ENCODE measurements at regions not wholly inside any gene's neighbourhood (a gene's known extent, or its start where the extent isn't known, plus 50 kb on each side); places are given as distances from the start of the nearest gene placed in this dataset.

DNA sequence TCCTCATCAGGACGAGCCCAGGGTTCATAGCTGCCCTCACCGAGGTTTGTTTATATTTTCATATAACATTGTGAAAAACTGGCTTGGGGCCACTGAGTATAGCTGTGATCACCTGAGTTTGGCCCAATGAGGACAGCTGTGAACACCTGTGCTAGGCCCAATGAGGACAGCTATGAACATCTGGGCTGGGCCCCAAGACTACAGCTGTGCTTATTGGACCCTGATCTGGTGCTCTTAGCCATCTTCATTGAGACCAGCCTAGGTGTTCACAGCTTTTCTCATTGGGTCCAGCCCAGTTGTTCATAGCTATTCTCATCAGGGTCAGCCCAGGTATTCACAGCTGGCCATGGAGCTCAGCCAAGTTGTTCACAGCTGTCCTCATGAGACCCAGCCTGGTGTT is 1167.3 kb downstream of the UQCRFS1 start:
- peaks cover 0 to 6% (median 0%) of the 10 kb centered on the region in 3 donors for H3K9me3 ChIP-seq (ENCODE audit: control insufficient read depth in 3 of 3, low read length in 3 of 3)
- H3K4me1 ChIP-seq (ENCODE audit: control insufficient read depth in 3 of 3, insufficient read depth in 3 of 3, low read length in 3 of 3) = no peaks in the 10 kb centered on the region
- no peaks in the 10 kb centered on the region for H3K36me3 ChIP-seq (ENCODE audit: control insufficient read depth in 3 of 3, insufficient read depth in 3 of 3, low read length in 3 of 3)
- H3K27me3 ChIP-seq (ENCODE audit: control insufficient read depth in 3 of 3, insufficient read depth in 3 of 3, low read length in 3 of 3) = no peaks in the 10 kb centered on the region
- no peak overlapping the region for H3K4me3 ChIP-seq (ENCODE audit: low read length in 3 of 3)
- H3K9ac ChIP-seq (ENCODE audit: low read depth in 1 of 3, low read length in 3 of 3) = no peak overlapping the region
- no peak overlapping the region for H3K27ac ChIP-seq (ENCODE audit: low read depth, low read length)

- no peak overlapping the region for H3K27ac ChIP-seq (ENCODE audit: low read depth, low read length)
- H3K4me1 ChIP-seq (ENCODE audit: control insufficient read depth in 3 of 3, insufficient read depth in 3 of 3, low read length in 3 of 3) = no peaks in the 10 kb centered on the region
- H3K4me3 ChIP-seq (ENCODE audit: low read length in 3 of 3) = no peak overlapping the region
- H3K9ac ChIP-seq (ENCODE audit: low read depth in 1 of 3, low read length in 3 of 3) = no peak overlapping the region
- H3K9me3 ChIP-seq (ENCODE audit: control insufficient read depth in 3 of 3, low read length in 3 of 3) = peaks cover 0 to 6% (median 0%) of the 10 kb centered on the region in 3 donors
- no peaks in the 10 kb centered on the region for H3K27me3 ChIP-seq (ENCODE audit: control insufficient read depth in 3 of 3, insufficient read depth in 3 of 3, low read length in 3 of 3)
- H3K36me3 ChIP-seq (ENCODE audit: control insufficient read depth in 3 of 3, insufficient read depth in 3 of 3, low read length in 3 of 3) = no peaks in the 10 kb centered on the region
Measured at GRCh38 chr19:28044477-28044876, 1168.5 kb downstream of the UQCRFS1 start.

- no peak overlapping the region for H3K9ac ChIP-seq (ENCODE audit: low read depth in 1 of 3, low read length in 3 of 3)
- H3K27me3 ChIP-seq (ENCODE audit: control insufficient read depth in 3 of 3, insufficient read depth in 3 of 3, low read length in 3 of 3) = no peaks in the 10 kb centered on the region
- H3K4me1 ChIP-seq (ENCODE audit: control insufficient read depth in 3 of 3, insufficient read depth in 3 of 3, low read length in 3 of 3) = no peaks in the 10 kb centered on the region
- no peaks in the 10 kb centered on the region for H3K36me3 ChIP-seq (ENCODE audit: control insufficient read depth in 3 of 3, insufficient read depth in 3 of 3, low read length in 3 of 3)
- H3K4me3 ChIP-seq (ENCODE audit: low read length in 3 of 3) = no peak overlapping the region
- H3K9me3 ChIP-seq (ENCODE audit: control insufficient read depth in 3 of 3, low read length in 3 of 3) = peaks cover 0 to 3% (median 0%) of the 10 kb centered on the region in 3 donors
- no peak overlapping the region for H3K27ac ChIP-seq (ENCODE audit: low read depth, low read length)
Measured at GRCh38 chr19:28042516-28042915, 1170.4 kb downstream of the UQCRFS1 start.

DNA sequence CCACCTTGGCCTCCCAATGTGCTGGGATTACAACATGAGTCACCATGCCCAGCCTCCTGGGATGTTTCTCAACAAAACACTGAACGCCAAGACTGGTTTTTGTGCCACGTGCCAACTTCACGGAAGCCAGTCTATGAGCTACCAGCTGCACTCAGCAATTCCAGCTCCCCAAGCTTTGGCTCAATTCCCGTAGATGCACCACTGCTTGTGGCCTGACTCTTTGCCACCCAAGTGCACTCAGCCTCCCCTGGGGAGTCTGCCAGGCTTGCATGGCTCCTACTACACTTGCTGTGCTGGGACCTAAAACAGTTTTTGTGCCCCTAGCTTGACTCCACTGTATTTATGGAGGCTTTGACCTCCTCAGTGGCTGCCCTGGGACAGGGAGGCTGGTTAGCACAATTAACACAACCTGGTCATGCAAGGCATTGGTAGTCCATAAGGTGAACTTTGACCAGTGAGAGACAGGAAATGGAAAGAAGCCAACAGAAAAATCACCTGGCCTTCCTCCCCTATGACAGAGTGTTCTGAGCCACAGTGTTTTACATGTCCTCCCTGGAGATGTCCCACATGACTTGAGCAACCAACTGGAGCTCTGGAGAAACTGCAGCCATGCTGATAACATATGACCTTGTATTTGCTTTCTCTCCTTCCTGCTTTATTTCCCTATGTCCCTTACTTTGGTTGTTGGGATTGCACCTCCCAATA is 1173.1 kb downstream of the UQCRFS1 start:
- H3K27ac ChIP-seq (ENCODE audit: low read depth, low read length) = no peak overlapping the region
- H3K4me1 ChIP-seq (ENCODE audit: control insufficient read depth in 3 of 3, insufficient read depth in 3 of 3, low read length in 3 of 3) = no peaks in the 10 kb centered on the region
- H3K9ac ChIP-seq (ENCODE audit: low read depth in 1 of 3, low read length in 3 of 3) = no peak overlapping the region
- H3K27me3 ChIP-seq (ENCODE audit: control insufficient read depth in 3 of 3, insufficient read depth in 3 of 3, low read length in 3 of 3) = no peaks in the 10 kb centered on the region
- no peak overlapping the region for H3K4me3 ChIP-seq (ENCODE audit: low read length in 3 of 3)
- H3K9me3 ChIP-seq (ENCODE audit: control insufficient read depth in 3 of 3, low read length in 3 of 3) = no peaks in the 10 kb centered on the region
- no peaks in the 10 kb centered on the region for H3K36me3 ChIP-seq (ENCODE audit: control insufficient read depth in 3 of 3, insufficient read depth in 3 of 3, low read length in 3 of 3)

- Histone ChIP-seq H3K9ac (ENCODE audit: low read depth in 1 of 3, low read length in 3 of 3) (no peak overlapping the region), H3K9me3 (ENCODE audit: control insufficient read depth in 3 of 3, low read length in 3 of 3) (no peaks in the 10 kb centered on the region), H3K27ac (ENCODE audit: low read depth, low read length) (no peak overlapping the region), H3K4me3 (ENCODE audit: low read length in 3 of 3) (no peak overlapping the region), H3K36me3 (ENCODE audit: control insufficient read depth in 3 of 3, insufficient read depth in 3 of 3, low read length in 3 of 3) (no peaks in the 10 kb centered on the region), H3K27me3 (ENCODE audit: control insufficient read depth in 3 of 3, insufficient read depth in 3 of 3, low read length in 3 of 3) (no peaks in the 10 kb centered on the region), H3K4me1 (ENCODE audit: control insufficient read depth in 3 of 3, insufficient read depth in 3 of 3, low read length in 3 of 3) (no peaks in the 10 kb centered on the region)
Measured at GRCh38 chr19:28037186-28037585, 1175.8 kb downstream of the UQCRFS1 start.

DNA sequence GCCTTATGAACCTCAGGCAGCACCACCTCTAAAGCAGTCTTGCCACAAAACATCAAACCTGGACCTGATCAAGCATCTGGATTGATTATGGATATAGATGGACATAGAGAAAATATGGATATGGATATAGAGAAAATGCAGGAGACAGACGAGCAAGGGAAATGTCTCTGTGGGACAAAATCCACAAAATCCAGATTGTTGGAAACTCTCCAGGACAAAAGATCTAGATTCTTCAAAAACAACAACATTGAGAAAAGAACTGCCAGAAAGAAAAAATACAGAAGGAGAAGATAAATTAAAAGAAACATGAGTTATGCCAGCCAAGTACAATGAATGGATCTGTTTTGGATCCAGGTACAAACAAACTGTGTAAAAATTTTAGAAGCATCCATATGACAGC is 1176.5 kb downstream of the UQCRFS1 start:
- no peaks in the 10 kb centered on the region for H3K4me1 ChIP-seq (ENCODE audit: control insufficient read depth in 3 of 3, insufficient read depth in 3 of 3, low read length in 3 of 3)
- no peak overlapping the region for H3K9ac ChIP-seq (ENCODE audit: low read depth in 1 of 3, low read length in 3 of 3)
- no peak overlapping the region for H3K27ac ChIP-seq (ENCODE audit: low read depth, low read length)
- H3K9me3 ChIP-seq (ENCODE audit: control insufficient read depth in 3 of 3, low read length in 3 of 3) = no peaks in the 10 kb centered on the region
- no peaks in the 10 kb centered on the region for H3K27me3 ChIP-seq (ENCODE audit: control insufficient read depth in 3 of 3, insufficient read depth in 3 of 3, low read length in 3 of 3)
- H3K4me3 ChIP-seq (ENCODE audit: low read length in 3 of 3) = no peak overlapping the region
- H3K36me3 ChIP-seq (ENCODE audit: control insufficient read depth in 3 of 3, insufficient read depth in 3 of 3, low read length in 3 of 3) = no peaks in the 10 kb centered on the region

DNA sequence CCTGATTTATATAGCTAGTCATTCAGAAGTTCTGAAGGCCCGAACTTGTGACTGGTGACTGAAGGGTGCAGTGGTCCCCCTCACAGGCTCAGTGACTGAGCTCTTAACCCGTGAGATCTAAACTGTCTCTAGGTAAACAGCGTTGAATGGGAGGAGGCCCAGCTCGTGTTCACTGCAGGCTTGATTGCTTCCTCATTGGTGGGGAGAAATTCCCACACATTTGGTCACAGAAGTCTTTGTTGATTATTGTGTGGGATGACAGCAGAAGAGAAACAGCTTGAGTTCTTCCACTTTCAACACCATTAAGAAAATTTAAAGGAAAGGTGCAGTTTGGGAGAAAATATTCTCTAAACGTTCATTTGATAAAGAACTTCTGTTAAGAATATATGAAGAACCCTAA is 1178.0 kb downstream of the UQCRFS1 start:
- Histone ChIP-seq H3K4me1 (ENCODE audit: control insufficient read depth in 3 of 3, insufficient read depth in 3 of 3, low read length in 3 of 3) (no peaks in the 10 kb centered on the region), H3K27ac (ENCODE audit: low read depth, low read length) (no peak overlapping the region), H3K4me3 (ENCODE audit: low read length in 3 of 3) (no peak overlapping the region), H3K9me3 (ENCODE audit: control insufficient read depth in 3 of 3, low read length in 3 of 3) (no peaks in the 10 kb centered on the region), H3K27me3 (ENCODE audit: control insufficient read depth in 3 of 3, insufficient read depth in 3 of 3, low read length in 3 of 3) (no peaks in the 10 kb centered on the region), H3K9ac (ENCODE audit: low read depth in 1 of 3, low read length in 3 of 3) (no peak overlapping the region), H3K36me3 (ENCODE audit: control insufficient read depth in 3 of 3, insufficient read depth in 3 of 3, low read length in 3 of 3) (no peaks in the 10 kb centered on the region)

GRCh38 chr19:28028881-28029444 is 1184.0 kb downstream of the UQCRFS1 start:
- Histone ChIP-seq H3K36me3 (ENCODE audit: control insufficient read depth in 3 of 3, insufficient read depth in 3 of 3, low read length in 3 of 3) (no peaks in the 10 kb centered on the region), H3K4me1 (ENCODE audit: control insufficient read depth in 3 of 3, insufficient read depth in 3 of 3, low read length in 3 of 3) (no peaks in the 10 kb centered on the region)

DNA sequence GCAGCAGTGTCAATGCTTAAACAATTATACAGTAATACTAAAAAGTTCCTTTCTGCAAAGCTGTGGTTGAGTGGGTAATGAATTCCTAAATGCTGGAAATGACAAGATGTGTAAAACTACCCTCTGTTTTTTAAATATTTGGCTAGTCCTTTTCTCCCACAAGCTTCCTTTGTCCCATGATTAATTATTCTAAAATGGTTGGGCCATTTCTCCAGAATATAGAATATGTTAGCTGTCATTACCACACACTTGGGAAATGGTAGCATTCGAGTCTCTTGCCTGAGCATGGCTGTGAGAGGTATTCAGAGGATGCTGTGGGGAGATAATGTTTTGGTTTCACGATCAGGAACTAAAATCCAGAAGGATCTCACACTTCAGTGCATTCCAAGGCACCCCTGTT is 1185.8 kb downstream of the UQCRFS1 start:
- Histone ChIP-seq H3K4me1 (ENCODE audit: control insufficient read depth in 3 of 3, insufficient read depth in 3 of 3, low read length in 3 of 3) (no peaks in the 10 kb centered on the region), H3K9ac (ENCODE audit: low read depth in 1 of 3, low read length in 3 of 3) (no peak overlapping the region), H3K36me3 (ENCODE audit: control insufficient read depth in 3 of 3, insufficient read depth in 3 of 3, low read length in 3 of 3) (no peaks in the 10 kb centered on the region), H3K9me3 (ENCODE audit: control insufficient read depth in 3 of 3, low read length in 3 of 3) (no peaks in the 10 kb centered on the region), H3K27me3 (ENCODE audit: control insufficient read depth in 3 of 3, insufficient read depth in 3 of 3, low read length in 3 of 3) (no peaks in the 10 kb centered on the region), H3K4me3 (ENCODE audit: low read length in 3 of 3) (no peak overlapping the region), H3K27ac (ENCODE audit: low read depth, low read length) (no peak overlapping the region)

More at GRCh38 chr19:28028881-28029444, 1184.0 kb downstream of the UQCRFS1 start:
- no peak overlapping the region for H3K4me3 ChIP-seq (ENCODE audit: low read length in 3 of 3)
- no peaks in the 10 kb centered on the region for H3K9me3 ChIP-seq (ENCODE audit: control insufficient read depth in 3 of 3, low read length in 3 of 3)
- H3K9ac ChIP-seq (ENCODE audit: low read depth in 1 of 3, low read length in 3 of 3) = no peak overlapping the region
- no peak overlapping the region for H3K27ac ChIP-seq (ENCODE audit: low read depth, low read length)
- no peaks in the 10 kb centered on the region for H3K27me3 ChIP-seq (ENCODE audit: control insufficient read depth in 3 of 3, insufficient read depth in 3 of 3, low read length in 3 of 3)

GRCh38 chr19:28026636-28027035 is 1186.3 kb downstream of the UQCRFS1 start:
- no peaks in the 10 kb centered on the region for H3K9me3 ChIP-seq (ENCODE audit: control insufficient read depth in 3 of 3, low read length in 3 of 3)
- no peak overlapping the region for H3K9ac ChIP-seq (ENCODE audit: low read depth in 1 of 3, low read length in 3 of 3)
- no peaks in the 10 kb centered on the region for H3K36me3 ChIP-seq (ENCODE audit: control insufficient read depth in 3 of 3, insufficient read depth in 3 of 3, low read length in 3 of 3)
- no peaks in the 10 kb centered on the region for H3K27me3 ChIP-seq (ENCODE audit: control insufficient read depth in 3 of 3, insufficient read depth in 3 of 3, low read length in 3 of 3)
- no peaks in the 10 kb centered on the region for H3K4me1 ChIP-seq (ENCODE audit: control insufficient read depth in 3 of 3, insufficient read depth in 3 of 3, low read length in 3 of 3)
- no peak overlapping the region for H3K4me3 ChIP-seq (ENCODE audit: low read length in 3 of 3)
- H3K27ac ChIP-seq (ENCODE audit: low read depth, low read length) = no peak overlapping the region
